Mesothelial cell of epicardium (in vitro differentiated cells): ENCODE measurements at regions not wholly inside any gene's neighbourhood (a gene's known extent, or its start where the extent isn't known, plus 50 kb on each side); places are given as distances from the start of the nearest gene placed in this dataset.

Experiments
- DNase-seq, 2 experiments: peaks; one replicate each; pipeline ENCODE4 v3.0.0; 2021; ENCODE audit warnings: low spot score in 2 of 2; ENCODE audit not compliant: unreplicated experiment in 2 of 2
- H3K27ac Mint-ChIP-seq: 2 replicates; pipeline ENCODE4 v1.8.0; 2021; ENCODE audit warnings: mixed read lengths
- H3K27me3 Mint-ChIP-seq: 2 replicates; pipeline ENCODE4 v1.8.0; 2021; ENCODE audit warnings: low read depth, mixed read lengths
- H3K36me3 Mint-ChIP-seq: 2 replicates; pipeline ENCODE4 v1.8.0; 2021; ENCODE audit warnings: mixed read lengths
- H3K4me1 Mint-ChIP-seq: 2 replicates; pipeline ENCODE4 v1.8.0; 2021; ENCODE audit warnings: mixed read lengths
- H3K4me3 Mint-ChIP-seq: 2 replicates; pipeline ENCODE4 v1.8.0; 2021; ENCODE audit warnings: mild to moderate bottlenecking, moderate library complexity, mixed read lengths
- H3K9me3 Mint-ChIP-seq: 2 replicates; pipeline ENCODE4 v1.8.0; 2021; ENCODE audit warnings: mixed read lengths
- TF ChIP-seq, protein P1 (sequence below): fragments of 200-600 bp; sonication (generic); IDR thresholded peaks from one replicate; pipeline ENCODE4 v1.5.0; 2021; ENCODE audit warnings: antibody characterized with exemption; ENCODE audit not compliant: unreplicated experiment

DNA sequence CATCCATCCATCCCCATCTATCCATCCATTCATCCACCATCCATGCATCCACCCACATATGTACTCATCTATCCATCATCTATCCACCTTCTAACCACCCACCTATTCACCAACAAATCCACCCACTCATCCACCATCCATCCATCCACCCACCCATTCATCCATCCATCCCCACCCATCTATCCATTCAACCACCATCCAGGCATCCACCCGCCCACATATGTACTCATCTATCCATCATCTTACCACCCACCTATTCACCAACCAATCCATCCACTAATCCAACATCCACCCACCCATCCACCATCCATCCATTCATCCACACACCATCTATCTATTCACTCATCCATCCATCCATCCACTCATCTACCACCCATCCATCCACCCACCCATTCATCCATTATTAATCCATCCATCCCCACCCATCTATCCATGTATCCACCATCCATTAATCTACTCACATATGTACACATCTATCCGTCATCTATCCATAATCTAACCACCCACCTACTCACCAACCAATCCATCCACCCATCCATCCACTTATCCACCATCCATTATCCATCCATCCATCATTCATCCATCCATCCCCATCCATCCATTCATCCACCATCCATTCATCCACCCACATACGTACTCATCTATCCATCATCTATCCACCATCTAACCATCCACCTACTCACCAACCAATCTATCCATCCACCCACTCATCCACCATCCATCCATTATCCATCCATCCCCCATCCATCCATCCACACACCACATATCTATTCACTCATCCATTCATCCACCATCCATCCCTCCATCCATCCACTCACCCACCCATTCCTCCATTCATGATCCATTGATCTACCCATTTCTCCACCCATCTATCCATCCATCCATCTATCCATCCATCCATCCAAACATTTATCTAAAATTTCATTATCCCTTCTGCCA lies 940.0 kb downstream of the BRD1 start:
- Mint-ChIP-seq H3K9me3 (no peaks in the 10 kb centered on the region), H3K27me3 (peaks cover 18% of the 10 kb centered on the region), H3K4me1 (peaks cover 4% of the 10 kb centered on the region), H3K27ac (no peak overlapping the region), H3K4me3 (no peak overlapping the region), H3K36me3 (no peaks in the 10 kb centered on the region)
- no peak for DNase-seq
- TF ChIP-seq, protein P1, sequence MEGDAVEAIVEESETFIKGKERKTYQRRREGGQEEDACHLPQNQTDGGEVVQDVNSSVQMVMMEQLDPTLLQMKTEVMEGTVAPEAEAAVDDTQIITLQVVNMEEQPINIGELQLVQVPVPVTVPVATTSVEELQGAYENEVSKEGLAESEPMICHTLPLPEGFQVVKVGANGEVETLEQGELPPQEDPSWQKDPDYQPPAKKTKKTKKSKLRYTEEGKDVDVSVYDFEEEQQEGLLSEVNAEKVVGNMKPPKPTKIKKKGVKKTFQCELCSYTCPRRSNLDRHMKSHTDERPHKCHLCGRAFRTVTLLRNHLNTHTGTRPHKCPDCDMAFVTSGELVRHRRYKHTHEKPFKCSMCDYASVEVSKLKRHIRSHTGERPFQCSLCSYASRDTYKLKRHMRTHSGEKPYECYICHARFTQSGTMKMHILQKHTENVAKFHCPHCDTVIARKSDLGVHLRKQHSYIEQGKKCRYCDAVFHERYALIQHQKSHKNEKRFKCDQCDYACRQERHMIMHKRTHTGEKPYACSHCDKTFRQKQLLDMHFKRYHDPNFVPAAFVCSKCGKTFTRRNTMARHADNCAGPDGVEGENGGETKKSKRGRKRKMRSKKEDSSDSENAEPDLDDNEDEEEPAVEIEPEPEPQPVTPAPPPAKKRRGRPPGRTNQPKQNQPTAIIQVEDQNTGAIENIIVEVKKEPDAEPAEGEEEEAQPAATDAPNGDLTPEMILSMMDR, result no peak

DNA sequence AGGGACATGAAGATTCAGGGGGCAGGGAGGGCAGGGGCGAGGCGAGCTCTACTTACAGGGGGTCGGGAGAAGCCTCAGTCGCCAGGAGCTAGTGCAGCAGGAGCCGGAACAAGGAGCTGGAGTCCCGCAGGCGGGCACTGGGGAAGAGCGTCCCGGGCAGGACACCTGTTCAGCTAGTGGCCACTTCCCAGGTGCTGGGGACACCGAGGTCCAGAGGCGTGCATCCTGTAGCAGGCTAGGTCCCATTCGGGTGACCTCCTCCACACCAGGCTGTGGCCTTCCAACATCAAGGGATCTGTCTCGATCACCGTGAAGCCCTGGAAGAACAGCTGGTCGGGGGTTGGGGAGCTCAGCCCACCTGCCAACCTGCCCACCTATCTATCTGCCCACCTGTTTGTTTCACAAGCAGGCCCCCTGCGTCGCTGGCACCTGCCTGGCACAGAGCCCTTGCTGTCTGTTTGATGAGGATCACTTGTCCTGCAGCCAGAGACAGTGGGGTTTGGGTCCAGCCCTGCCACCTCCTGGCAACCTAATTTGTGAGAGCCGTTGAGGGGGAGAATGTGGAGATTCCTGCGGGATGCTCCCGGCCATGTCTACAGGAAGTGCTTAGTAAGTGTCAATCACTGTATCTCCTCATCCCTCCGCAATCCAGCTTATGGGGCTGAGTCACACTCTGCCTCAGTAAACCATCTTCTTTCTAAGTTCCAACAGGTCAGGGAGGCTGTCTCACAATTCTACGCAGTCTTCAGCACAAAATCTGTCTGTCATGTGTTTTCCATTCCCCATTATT lies 940.9 kb downstream of the BRD1 start:
- Mint-ChIP-seq H3K27ac (no peak overlapping the region), H3K27me3 (peaks cover 15% of the 10 kb centered on the region), H3K4me3 (no peak overlapping the region), H3K9me3 (no peaks in the 10 kb centered on the region), H3K36me3 (no peaks in the 10 kb centered on the region), H3K4me1 (peaks cover 4% of the 10 kb centered on the region)
- DNase-seq, result no peak
- TF ChIP-seq, protein P1, result no peak

DNA sequence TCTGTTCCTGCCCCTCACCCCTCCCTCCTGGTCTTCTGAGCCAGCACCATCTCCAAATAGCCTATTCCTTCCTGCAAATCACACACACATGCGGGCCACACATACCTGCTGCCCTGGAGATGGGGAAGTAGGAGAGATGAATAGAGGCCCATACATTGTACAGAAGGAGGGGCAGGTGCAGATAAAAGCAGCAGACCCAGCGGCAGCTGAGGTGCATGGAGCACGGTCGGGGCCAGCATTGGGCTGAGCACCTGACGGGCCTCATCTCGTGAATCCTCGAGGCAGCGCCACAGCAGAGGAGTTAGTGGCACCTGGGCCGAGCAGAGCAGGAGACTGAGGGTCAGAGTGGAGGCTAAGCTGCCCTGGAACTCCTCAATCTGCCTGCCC lies 941.8 kb downstream of the BRD1 start:
- H3K27me3 Mint-ChIP-seq, result peaks cover 13% of the 10 kb centered on the region
- no peak overlapping the region for H3K4me3 Mint-ChIP-seq
- H3K9me3 Mint-ChIP-seq, result no peaks in the 10 kb centered on the region
- no peaks in the 10 kb centered on the region for H3K36me3 Mint-ChIP-seq
- DNase-seq, result no peak
- peaks cover 4% of the 10 kb centered on the region for H3K4me1 Mint-ChIP-seq
- TF ChIP-seq, protein P1, result no peak
- H3K27ac Mint-ChIP-seq, result no peak overlapping the region

DNA sequence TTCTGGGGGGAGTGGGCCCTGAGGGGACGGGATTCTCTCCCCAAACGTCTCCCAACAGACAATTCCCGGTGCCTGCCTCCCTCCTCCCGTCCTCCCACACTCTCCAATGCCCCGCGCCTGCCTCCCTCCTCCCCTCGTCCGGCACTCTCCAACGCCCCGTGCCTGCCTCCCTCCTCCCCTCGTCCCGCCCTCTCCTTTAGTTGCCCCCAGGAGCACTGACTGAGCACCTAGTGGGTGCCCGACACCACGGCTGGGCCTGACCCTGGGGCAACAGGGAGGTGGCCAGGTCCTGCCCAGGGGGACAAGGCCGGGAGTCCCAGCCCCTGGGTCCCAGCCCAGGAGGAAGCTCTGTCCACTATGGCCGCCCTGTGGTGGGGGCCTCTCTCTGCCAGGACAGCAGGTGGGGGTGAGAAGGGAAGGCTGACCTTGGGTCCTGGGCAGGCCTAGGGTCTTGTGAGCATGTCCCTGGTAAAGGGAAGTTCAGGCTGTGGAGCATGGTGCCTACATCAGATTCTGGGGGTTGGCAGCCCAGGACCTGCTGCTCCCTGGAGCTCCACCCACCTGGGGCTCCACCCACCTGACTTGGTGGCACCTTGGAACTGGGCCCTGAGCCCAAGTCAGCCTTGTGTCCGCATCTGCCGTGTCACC lies 942.3 kb downstream of the BRD1 start:
- Mint-ChIP-seq H3K36me3 (no peaks in the 10 kb centered on the region), H3K4me3 (no peak overlapping the region), H3K4me1 (peaks cover 4% of the 10 kb centered on the region), H3K9me3 (no peaks in the 10 kb centered on the region), H3K27me3 (peaks cover 9% of the 10 kb centered on the region), H3K27ac (no peak overlapping the region)
- DNase-seq, result no peak
- TF ChIP-seq, protein P1, result no peak

DNA sequence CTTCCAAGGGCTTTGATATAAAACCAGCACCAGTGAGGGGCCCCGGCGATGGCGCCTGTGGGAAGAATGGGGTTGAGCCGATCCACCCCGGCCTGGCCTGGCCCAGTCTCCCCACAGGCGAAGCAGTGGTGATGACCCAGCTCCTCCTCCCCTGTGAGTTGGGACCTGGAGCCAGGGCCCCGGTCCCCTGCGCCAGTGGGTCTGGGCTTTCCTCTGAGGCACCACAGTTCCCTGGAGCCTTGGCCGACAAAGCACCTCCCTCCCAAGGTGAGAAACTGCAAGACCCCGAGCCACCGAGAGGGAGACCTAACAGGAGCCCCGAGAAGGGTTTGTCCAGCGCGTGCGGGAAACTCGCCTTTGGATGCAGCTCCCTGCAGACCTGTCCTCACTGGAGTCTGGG lies 942.9 kb downstream of the BRD1 start:
- Mint-ChIP-seq H3K4me3 (no peak overlapping the region), H3K36me3 (no peaks in the 10 kb centered on the region), H3K9me3 (no peaks in the 10 kb centered on the region), H3K27me3 (peaks cover 7% of the 10 kb centered on the region), H3K4me1 (peaks cover 4% of the 10 kb centered on the region), H3K27ac (no peak overlapping the region)
- TF ChIP-seq, protein P1, result no peak
- DNase-seq, result no peak
